T-helper 2 cell treated with Interferon-gamma antibody and Interleukin-4, amounts not matched to agents 5 μg/mL and 100 μg/mL, for 36 hours (primary cell): ENCODE measurements at regions not wholly inside any gene's neighbourhood (a gene's known extent, or its start where the extent isn't known, plus 50 kb on each side); places are given as distances from the start of the nearest gene placed in this dataset.

Experiments
- DNase-seq: peaks from one replicate; pipeline ENCODE4 v3.0.0; 2021; ENCODE audit warnings: low spot score
- H3K27ac Mint-ChIP-seq: one replicate; pipeline ENCODE4 v1.8.0; 2021; ENCODE audit warnings: mild to moderate bottlenecking, mixed read lengths
- H3K27me3 Mint-ChIP-seq: one replicate; pipeline ENCODE4 v1.8.0; 2021; ENCODE audit warnings: low read depth, mixed read lengths
- H3K36me3 Mint-ChIP-seq: one replicate; pipeline ENCODE4 v1.8.0; 2021; ENCODE audit warnings: low read depth, mixed read lengths
- H3K4me1 Mint-ChIP-seq: one replicate; pipeline ENCODE4 v1.8.0; 2021; ENCODE audit warnings: low read depth, mixed read lengths
- H3K4me3 Mint-ChIP-seq: one replicate; pipeline ENCODE4 v1.8.0; 2022; ENCODE audit warnings: mild to moderate bottlenecking, moderate library complexity, mixed read lengths
- H3K9me3 Mint-ChIP-seq: one replicate; pipeline ENCODE4 v1.8.0; 2021; ENCODE audit warnings: mixed read lengths

DNA sequence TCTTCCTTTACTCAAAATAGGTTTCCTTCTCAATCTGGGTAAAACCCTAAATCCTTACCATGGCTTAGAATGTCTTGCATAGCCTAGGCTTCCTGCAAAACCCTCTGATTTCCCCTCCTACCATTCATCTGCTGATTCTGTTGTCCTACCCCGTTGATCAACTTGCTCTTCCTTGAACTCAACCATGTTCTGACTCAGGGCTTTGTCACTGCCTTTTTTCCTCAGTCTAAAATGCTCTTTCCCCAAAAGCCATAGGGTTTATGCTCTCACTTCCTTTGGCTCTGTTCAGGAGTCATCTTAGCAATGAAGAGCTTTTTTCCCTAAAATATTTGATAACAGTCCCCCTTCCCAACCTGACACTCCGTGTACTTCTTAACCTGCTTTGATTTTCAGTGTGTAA, 79.4 kb upstream of the IZUMO3 start:
- DNase-seq: no peak
- Mint-ChIP-seq H3K36me3 (no peaks in the 10 kb centered on the region), H3K27me3 (no peaks in the 10 kb centered on the region), H3K27ac (no peak overlapping the region), H3K4me1 (no peaks in the 10 kb centered on the region), H3K4me3 (no peak overlapping the region), H3K9me3 (peaks cover 54% of the 10 kb centered on the region)

GRCh38 chr9:24624481-24624880, 78.8 kb upstream of the IZUMO3 start:
- Mint-ChIP-seq H3K27me3 (no peaks in the 10 kb centered on the region), H3K27ac (no peak overlapping the region), H3K36me3 (no peaks in the 10 kb centered on the region), H3K9me3 (peaks cover 59% of the 10 kb centered on the region), H3K4me1 (no peaks in the 10 kb centered on the region), H3K4me3 (no peak overlapping the region)
- DNase-seq: no peak

DNA sequence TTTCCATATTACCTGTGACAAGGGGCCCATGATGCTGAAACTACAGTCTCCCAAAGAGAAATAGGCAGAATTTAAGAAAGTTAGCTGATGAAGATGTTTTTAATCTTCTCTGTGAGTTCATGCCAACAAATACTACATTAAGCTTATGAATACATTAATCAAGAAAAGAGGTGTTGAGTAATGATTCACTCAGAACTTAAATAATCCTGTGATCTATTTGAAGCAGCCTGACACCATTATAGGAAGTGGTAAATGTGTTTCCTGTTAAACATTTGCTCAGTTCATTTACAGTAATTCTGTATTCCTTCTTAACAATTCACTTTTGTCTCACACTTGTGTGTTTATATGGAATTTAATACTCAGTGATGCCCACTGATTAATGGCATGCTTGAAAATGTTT, 75.0 kb upstream of the IZUMO3 start:
- Mint-ChIP-seq H3K4me3 (no peak overlapping the region), H3K36me3 (no peaks in the 10 kb centered on the region), H3K27me3 (no peaks in the 10 kb centered on the region), H3K27ac (no peak overlapping the region), H3K9me3 (peaks cover 38% of the 10 kb centered on the region), H3K4me1 (no peaks in the 10 kb centered on the region)
- no peak for DNase-seq

DNA sequence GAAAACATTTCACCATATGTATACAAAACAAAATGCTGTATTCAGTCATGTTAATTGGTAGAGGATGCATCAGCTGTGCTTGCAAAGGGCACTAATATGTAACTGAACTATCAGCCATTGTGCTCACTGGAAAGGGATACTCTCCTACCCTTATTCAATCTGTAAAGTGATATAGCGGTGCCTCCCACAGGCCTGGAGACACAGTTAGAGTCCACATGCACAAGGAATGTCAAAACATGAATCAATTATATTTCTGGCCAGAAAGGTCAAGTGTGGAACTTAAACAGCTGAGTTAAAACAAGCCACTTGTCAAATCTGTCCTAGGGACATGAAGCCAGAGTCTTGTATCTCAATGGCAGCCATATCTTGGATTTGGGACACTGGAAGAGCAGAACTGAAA, 71.2 kb upstream of the IZUMO3 start:
- H3K36me3 Mint-ChIP-seq: no peaks in the 10 kb centered on the region
- peaks cover 38% of the 10 kb centered on the region for H3K9me3 Mint-ChIP-seq
- DNase-seq: no peak
- no peaks in the 10 kb centered on the region for H3K27me3 Mint-ChIP-seq
- H3K4me3 Mint-ChIP-seq: no peak overlapping the region
- no peak overlapping the region for H3K27ac Mint-ChIP-seq
- H3K4me1 Mint-ChIP-seq: no peaks in the 10 kb centered on the region

- no peak for DNase-seq
- Mint-ChIP-seq H3K36me3 (no peaks in the 10 kb centered on the region), H3K27ac (no peak overlapping the region), H3K9me3 (peaks cover 35% of the 10 kb centered on the region), H3K4me3 (no peak overlapping the region), H3K27me3 (no peaks in the 10 kb centered on the region), H3K4me1 (no peaks in the 10 kb centered on the region)
These were observed 68.4 kb upstream of the IZUMO3 start for GRCh38 chr9:24614070-24614469.

- no peaks in the 10 kb centered on the region for H3K36me3 Mint-ChIP-seq
- DNase-seq: no peak
- H3K27ac Mint-ChIP-seq: no peak overlapping the region
- no peak overlapping the region for H3K4me3 Mint-ChIP-seq
- H3K27me3 Mint-ChIP-seq: no peaks in the 10 kb centered on the region
- peaks cover 52% of the 10 kb centered on the region for H3K9me3 Mint-ChIP-seq
- no peaks in the 10 kb centered on the region for H3K4me1 Mint-ChIP-seq
These were observed 62.9 kb upstream of the IZUMO3 start for GRCh38 chr9:24608599-24608998.

DNA sequence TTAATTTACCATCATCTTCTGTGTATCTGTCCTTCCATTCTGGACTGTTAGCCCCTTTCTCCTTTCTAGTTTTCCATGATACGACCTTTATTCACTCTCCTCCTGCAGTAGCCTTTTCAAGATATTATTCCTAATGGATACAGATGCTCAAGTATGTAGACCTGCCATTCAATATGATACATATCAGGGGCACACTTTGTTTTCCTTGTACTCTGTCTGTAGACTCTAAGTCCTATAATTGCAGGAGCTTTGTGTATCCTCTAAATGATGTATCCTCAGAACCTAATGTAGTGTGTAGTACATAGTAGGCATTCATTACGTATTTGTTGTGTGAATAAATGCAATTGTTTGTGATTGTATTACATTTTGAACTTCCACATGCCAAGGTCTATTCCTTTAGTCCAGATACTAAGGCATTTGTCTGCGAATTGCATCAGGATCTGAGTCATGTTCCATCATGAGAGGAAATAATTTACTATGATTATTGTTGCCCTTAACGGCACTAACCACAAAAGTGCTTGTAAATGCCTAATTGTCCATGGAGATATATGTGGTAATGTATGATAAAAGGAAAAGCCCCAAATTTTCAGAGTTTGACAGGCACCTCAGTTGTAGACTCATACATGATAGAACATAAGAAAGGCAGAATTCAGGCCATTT, 57.1 kb upstream of the IZUMO3 start:
- Mint-ChIP-seq H3K4me3 (no peak overlapping the region), H3K9me3 (peaks cover 54% of the 10 kb centered on the region), H3K4me1 (no peaks in the 10 kb centered on the region), H3K27me3 (no peaks in the 10 kb centered on the region), H3K36me3 (no peaks in the 10 kb centered on the region), H3K27ac (no peak overlapping the region)
- DNase-seq: no peak
